Bronchial epithelial cell (primary cell): ENCODE measurements at regions not wholly inside any gene's neighbourhood (a gene's known extent, or its start where the extent isn't known, plus 50 kb on each side); places are given as distances from the start of the nearest gene placed in this dataset.

ENCODE experiments used
- DNase-seq: peaks from one replicate; pipeline ENCODE4 v3.0.0-alpha.2; 2010; ENCODE audit warnings: low read depth
- FAIRE-seq: peaks from 2 replicates; lab custom pipeline; 2011; peaks lifted over from hg19 to GRCh38; lab: Jason Lieb, UNC
- H3K27me3 ChIP-seq: 2 replicates; pipeline ENCODE4 v1.5.1; 2011; ENCODE audit warnings: low read length; ENCODE audit not compliant: control insufficient read depth, insufficient read depth
- H3K36me3 ChIP-seq: 2 replicates; pipeline ENCODE4 v1.5.1; 2011; ENCODE audit warnings: low read length; ENCODE audit not compliant: control insufficient read depth, insufficient read depth
- H3K4me3 ChIP-seq: 2 replicates; pipeline ENCODE4 v1.5.1; 2011; ENCODE audit warnings: mild to moderate bottlenecking, low read depth, low read length, control low read depth
- TF ChIP-seq, protein P1 (sequence below): IDR thresholded peaks from 2 replicates; pipeline ENCODE4 v1.5.1; 2011; ENCODE audit warnings: mild to moderate bottlenecking, moderate library complexity, low read length, control low read depth, inconsistent platforms; ENCODE audit not compliant: insufficient read depth, severe bottlenecking

DNA sequence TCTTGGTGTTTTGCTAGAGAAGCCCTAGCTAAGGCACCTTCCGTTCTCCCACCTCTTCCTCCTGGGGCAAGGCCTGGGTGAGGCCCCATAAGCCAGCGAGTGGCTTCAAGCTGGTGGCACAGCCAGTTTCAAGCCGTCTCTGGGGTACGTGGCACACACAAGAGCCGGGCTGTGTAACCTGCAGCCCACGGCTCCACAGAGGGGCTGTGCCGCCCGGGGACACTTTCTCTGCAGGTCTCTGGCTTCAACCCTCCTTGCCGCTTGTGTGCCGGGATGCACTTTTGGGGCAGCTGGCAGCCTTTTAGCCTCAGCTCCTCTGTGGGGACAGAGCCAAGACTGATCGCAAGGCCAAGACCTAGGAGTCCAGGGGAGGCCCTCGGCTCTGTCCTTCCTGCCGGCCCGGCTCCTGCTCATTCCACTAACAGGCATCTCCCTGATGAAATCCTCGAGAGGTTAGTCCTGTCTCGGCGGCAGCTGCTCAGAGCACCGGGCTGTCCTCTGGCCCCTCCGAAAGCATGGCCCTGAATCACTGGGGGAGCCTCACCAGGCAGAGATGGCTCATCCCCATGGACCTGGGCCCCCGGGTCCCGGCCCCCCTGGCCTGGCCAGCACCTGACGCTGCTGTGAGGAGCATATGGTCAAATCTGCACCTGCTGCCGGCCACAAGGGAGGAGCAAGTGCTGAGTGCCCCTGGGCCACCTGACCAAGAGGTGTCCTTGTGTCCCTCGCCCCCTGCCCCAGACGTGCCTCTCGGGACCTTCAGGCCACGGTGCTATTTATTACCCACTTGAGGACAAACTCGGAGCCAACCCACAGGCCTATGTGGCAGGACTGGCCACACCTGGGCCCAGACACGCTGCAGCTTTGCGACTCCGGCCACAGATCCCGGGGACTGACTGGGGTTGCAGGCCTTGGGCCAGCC is 98.5 kb downstream of the METRNL start:
- Histone ChIP-seq H3K4me3 (no peak overlapping the region), H3K36me3 (no peaks in the 10 kb centered on the region), H3K27me3 (peaks cover 3% of the 10 kb centered on the region)
- DNase-seq (no peak), FAIRE-seq (no peak)
- TF ChIP-seq, protein P1, sequence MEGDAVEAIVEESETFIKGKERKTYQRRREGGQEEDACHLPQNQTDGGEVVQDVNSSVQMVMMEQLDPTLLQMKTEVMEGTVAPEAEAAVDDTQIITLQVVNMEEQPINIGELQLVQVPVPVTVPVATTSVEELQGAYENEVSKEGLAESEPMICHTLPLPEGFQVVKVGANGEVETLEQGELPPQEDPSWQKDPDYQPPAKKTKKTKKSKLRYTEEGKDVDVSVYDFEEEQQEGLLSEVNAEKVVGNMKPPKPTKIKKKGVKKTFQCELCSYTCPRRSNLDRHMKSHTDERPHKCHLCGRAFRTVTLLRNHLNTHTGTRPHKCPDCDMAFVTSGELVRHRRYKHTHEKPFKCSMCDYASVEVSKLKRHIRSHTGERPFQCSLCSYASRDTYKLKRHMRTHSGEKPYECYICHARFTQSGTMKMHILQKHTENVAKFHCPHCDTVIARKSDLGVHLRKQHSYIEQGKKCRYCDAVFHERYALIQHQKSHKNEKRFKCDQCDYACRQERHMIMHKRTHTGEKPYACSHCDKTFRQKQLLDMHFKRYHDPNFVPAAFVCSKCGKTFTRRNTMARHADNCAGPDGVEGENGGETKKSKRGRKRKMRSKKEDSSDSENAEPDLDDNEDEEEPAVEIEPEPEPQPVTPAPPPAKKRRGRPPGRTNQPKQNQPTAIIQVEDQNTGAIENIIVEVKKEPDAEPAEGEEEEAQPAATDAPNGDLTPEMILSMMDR, result no peak

DNA sequence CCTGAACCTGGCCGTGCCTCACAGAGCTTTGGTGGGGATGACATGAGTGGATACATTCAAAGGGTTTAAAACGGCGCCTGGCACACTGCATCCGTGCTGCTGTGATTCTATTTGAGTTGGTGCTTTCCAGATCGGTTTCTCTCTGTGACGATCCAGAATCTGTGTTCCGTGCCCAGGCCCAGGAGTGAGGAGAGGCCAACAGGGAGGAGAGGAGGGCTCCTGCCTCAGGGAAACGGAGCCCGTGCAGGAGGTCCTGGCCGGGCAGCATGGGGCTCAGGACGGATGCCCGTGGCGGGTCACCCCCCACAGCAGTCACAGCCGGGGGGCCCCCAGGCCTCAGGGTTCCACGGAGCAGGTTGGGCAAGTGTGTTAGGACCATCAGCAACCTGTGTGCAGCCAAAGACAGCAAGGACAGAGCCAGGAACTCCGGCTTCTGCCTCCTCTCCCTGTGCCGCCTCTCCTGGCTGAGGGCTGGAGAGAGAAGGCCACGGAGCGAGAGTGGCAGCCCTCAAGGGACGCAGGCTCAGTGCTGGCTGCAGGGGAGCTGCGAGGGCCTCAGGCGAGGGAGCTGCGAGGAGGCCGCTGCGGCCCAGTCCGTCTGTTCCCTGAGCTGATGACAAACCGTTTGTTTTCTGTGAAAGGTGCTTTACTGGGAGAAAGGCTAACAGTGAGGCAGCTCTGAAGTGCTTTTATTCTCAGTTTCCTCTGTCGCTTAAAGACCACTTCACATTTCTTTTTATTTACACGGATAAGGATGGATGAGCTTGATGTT is 99.3 kb downstream of the METRNL start:
- TF ChIP-seq, protein P1, result no peak
- H3K27me3 ChIP-seq, result peaks cover 3% of the 10 kb centered on the region
- DNase-seq, result no peak

DNA sequence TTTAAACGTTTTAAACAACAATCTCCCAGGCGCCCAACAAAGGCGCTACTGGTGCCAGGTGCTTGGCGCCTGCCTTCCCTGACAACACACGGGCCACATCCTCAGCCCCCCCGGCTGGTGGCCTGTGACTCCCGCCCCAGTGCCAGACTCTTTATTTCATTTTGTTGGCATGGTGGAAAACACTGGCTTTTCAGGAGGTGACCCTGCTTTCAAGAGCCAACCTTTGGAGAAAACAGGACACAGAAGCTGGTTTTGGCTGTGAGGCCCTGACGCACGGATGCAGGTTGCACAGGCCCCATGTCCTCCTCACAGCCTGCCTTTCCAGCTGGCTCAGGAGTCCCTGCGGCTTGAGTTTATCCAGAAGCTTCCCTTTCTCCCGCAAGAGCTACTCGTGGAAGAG is 100.0 kb downstream of the METRNL start:
- TF ChIP-seq, protein P1, result no peak
- DNase-seq, result no peak
- no peak for FAIRE-seq
- Histone ChIP-seq H3K4me3 (no peak overlapping the region), H3K27me3 (peaks cover 3% of the 10 kb centered on the region), H3K36me3 (no peaks in the 10 kb centered on the region)

More for the DNA sequence above, 99.3 kb downstream of the METRNL start:
- no peaks in the 10 kb centered on the region for H3K36me3 ChIP-seq
- no peak for FAIRE-seq
- H3K4me3 ChIP-seq, result no peak overlapping the region

DNA sequence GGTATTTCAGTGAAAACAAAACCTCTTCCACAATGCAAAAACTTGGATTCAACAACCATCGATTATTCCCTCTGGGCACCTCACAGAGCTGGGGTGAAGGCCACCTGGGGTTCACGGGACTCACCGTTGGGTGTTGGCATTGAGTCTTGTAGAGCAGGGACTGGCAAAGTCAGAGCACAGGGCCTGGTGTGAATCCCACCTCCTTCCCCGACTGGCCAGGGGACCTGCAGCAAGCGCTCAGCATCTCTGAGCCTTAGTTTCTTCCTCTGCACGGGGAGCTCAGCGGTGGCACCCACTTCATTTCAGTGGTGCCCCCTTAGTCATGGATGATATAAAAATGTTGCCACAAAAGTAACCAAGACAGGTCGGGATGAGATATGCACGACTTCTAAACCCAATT is 100.4 kb downstream of the METRNL start:
- Histone ChIP-seq H3K4me3 (no peak overlapping the region), H3K36me3 (no peaks in the 10 kb centered on the region), H3K27me3 (peaks cover 3% of the 10 kb centered on the region)
- TF ChIP-seq, protein P1, result no peak
- DNase-seq (no peak), FAIRE-seq (no peak)

DNA sequence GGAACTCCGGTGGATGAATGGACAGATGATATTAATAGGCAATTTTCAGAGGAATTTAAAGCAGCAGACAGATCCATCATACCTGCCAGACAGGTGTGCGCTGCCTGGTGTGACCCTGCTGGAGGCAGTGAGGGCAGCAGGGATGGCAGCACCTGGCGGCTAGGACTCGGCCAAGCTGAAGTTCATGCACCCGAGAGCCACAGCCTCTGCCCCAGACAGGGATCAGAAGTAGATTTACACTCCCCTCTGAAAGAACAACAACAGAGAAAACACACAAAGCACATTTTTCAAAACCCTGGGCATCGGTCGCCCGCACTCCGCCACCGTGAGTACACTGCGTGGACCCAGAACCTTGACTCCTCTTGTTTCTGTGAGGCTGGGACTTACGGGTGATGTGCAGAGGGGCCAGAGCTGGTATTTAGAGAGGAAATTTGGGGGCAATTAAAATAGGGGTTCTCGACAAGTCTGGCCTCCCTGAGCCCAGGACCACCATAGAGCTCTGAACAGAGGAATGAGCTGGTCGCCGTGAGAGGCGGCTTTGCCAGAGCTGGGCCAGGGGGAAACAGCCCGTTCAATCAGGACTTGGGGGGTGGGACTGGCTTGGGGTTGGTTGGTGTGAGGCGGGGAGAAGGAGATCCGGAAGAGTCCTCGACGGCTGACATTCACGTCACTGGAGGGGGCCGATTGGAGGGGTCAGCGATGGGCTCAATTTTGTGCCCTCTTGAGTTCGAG is 101.0 kb downstream of the METRNL start:
- FAIRE-seq, result no peak
- no peak overlapping the region for H3K4me3 ChIP-seq
- TF ChIP-seq, protein P1, result no peak
- peaks cover 3% of the 10 kb centered on the region for H3K27me3 ChIP-seq
- DNase-seq, result no peak
- no peaks in the 10 kb centered on the region for H3K36me3 ChIP-seq
